GM19455 (cell line): ENCODE measurements at regions not wholly inside any gene's neighbourhood (a gene's known extent, or its start where the extent isn't known, plus 50 kb on each side); places are given as distances from the start of the nearest gene placed in this dataset.
"Not testable (repeated sequence)": the region's sequence is repeated elsewhere in the genome, so short reads cannot be mapped to it uniquely, and the experiment has no call there.

Source experiments
- ATAC-seq: cut with Tn5 transposase; IDR thresholded peaks from one replicate; pipeline ENCODE4 v1.9.1; 2021; ENCODE audit not compliant: unreplicated experiment

- ATAC-seq: no peak
Measured at GRCh38 chr16:88328313-88328980, 54.3 kb upstream of the ZNF469 start.

GRCh38 chr16:88329726-88330700 lies 52.7 kb upstream of the ZNF469 start:
- no peak for ATAC-seq

GRCh38 chr16:88330971-88331890 lies 51.5 kb upstream of the ZNF469 start:
- ATAC-seq: no peak

GRCh38 chr16:88331989-88332920 lies 50.5 kb upstream of the ZNF469 start:
- ATAC-seq: no peak

GRCh38 chr16:88332921-88333825 lies 49.6 kb upstream of the ZNF469 start:
- not testable (repeated sequence) for ATAC-seq
